ENCODE measurements at regions not wholly inside any gene's neighbourhood (a gene's known extent, or its start where the extent isn't known, plus 50 kb on each side); places are given as distances from the start of the nearest gene placed in this dataset.
"Not testable (repeated sequence)": the region's sequence is repeated elsewhere in the genome, so short reads cannot be mapped to it uniquely, and the experiment has no call there.

DNA sequence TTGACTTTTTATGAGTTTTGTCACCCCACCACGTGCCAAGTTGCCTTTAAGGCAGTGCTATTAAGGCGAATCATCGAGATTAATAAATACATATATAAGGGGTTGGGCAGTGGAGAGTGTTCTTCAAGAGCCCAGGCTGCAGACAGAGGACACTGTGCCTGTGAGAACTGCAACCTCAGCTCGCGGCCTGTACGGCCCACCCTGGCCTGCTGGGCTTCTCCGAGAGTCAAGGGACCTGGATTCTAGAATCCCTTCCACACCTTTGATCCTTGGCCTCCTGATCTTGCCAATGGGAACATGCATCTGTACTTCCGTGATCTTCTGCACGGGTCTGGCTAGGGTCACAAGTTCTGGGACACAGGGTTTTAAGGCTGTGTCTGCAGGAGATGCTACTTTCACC is 54.5 kb downstream of the IRX5 start:
- DNase-seq = no peak

- no peak for DNase-seq
These were observed 55.0 kb downstream of the IRX5 start for GRCh38 chr16:54985668-54986067.

DNA sequence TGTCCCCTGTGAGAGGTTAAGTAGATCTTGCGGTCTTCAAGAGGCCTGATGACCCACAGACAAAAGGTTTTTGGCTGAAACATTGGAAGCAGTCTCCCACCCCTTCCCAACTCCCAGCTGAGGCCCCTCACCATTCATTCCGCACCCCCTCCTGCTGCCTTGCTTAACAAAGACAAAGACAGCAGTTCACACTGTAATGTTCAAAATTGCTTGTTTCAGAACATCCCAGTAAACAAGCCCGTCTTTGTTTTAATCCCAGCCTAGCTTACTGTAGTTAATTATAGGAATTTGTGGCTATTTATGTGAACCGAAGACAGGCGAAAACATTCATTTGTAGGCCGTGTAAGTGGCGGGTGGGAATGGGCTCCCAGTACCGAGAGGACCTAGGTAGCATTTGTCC is 55.7 kb downstream of the IRX5 start:
- DNase-seq = no peak

GRCh38 chr16:54987081-54987480 is 56.4 kb downstream of the IRX5 start:
- DNase-seq = no peak

GRCh38 chr16:54991525-54991924 is 60.9 kb downstream of the IRX5 start:
- DNase-seq = no peak

GRCh38 chr16:54991946-54992345 is 61.3 kb downstream of the IRX5 start:
- not testable (repeated sequence) for DNase-seq

- no peak for DNase-seq
These were observed 62.6 kb downstream of the IRX5 start for GRCh38 chr16:54993106-54993895.

DNA sequence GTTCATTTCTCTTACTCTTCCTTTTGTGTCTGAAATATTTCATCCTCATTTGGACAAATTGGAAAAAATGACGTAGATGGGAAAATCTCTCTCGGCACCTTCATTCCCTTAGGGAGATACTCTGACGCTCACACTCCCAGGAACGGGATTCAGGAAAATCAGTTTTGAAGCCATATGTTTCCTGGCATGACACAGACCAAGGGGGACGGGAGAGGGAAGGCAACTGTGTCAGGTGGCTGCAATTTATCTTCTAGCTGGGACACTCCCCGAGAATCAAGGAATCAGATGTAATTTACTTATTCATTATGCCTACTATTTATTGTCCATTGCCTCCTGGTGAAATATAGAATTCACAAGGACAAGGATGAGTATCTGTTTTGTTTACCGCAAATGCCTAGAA is 65.5 kb downstream of the IRX5 start:
- no peak for DNase-seq

GRCh38 chr16:54998834-54999233 is 68.2 kb downstream of the IRX5 start:
- no peak for DNase-seq

- no peak for DNase-seq
These were observed 68.8 kb downstream of the IRX5 start for GRCh38 chr16:54999481-54999880.

GRCh38 chr16:55000595-55000994 is 69.9 kb downstream of the IRX5 start:
- no peak for DNase-seq

DNA sequence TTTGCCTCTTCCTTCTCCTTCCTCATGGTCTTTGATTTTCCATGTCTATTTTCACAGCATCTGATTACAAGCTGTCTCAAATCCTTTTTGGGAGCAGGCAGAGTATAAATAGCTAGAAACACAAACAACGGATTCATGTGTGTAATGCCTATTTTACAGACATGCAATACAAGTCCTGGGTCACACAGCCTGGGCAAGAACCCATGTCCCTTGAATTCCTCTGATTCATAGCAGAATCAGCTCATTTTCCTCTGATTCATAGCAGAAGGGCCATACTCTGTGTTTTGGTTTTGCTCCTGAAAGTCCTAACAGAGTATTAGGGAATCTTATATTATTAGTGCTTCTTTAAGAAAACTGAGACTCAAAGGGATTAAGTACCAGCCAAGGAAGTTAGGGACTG is 71.3 kb downstream of the IRX5 start:
- DNase-seq = no peak

- no peak for DNase-seq
These were observed 71.8 kb downstream of the IRX5 start for GRCh38 chr16:55002419-55002818.

GRCh38 chr16:55003306-55003705 is 72.6 kb downstream of the IRX5 start:
- DNase-seq = no peak

DNA sequence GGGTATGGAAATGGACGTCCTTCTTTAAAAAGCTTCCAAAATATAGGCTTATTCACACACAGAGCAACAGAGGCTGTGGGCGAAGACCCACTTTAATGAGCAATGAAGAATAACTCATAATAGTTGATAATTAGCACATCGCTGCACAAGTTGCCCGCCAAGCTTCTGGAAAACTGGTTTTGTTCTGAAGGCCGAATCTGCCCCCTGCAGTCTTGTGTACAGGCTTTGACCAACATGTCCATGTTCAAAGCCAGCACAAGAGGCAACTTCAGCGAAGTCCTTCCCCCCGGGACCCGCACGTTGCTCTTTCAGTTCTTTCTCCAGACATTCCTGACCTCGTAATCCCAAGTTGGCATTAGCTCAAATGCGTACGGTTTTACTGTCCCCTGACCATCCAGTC is 73.3 kb downstream of the IRX5 start:
- no peak for DNase-seq

- no peak for DNase-seq
These were observed 76.8 kb downstream of the IRX5 start for GRCh38 chr16:55007504-55007903.

DNA sequence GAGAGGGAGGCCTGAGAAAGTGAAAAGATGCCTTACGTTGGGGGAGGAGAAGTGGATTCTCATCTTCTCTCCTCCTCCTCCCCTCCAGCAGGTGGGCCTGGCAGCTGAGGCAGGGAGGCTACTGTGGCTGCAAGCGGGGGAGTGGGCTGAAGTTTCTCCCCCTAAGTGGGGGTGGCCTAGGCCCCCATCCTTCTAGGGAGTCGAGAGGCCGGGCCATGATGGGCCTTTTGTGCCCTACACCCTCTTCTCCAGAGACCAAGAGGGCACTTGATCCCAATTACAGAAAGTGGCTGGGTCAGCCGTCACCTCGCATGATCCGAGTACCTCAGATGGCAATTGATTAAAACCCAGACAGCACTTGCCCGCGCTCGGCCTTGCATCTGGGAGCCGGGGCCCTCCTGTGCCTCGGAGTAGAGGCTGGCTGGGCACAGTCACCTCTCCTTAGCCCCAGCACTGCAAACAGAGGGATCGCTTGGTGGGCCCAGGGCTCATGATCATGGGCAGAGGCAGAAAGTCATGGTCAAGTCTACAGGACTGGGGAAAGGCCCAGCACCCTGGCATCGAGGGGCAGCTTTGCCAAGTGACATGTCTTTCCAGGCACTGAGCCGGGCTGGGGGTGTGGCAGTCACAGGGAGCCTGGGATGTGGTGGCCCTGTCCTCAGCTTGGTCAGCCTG is 78.3 kb downstream of the IRX5 start:
- DNase-seq = no peak

DNA sequence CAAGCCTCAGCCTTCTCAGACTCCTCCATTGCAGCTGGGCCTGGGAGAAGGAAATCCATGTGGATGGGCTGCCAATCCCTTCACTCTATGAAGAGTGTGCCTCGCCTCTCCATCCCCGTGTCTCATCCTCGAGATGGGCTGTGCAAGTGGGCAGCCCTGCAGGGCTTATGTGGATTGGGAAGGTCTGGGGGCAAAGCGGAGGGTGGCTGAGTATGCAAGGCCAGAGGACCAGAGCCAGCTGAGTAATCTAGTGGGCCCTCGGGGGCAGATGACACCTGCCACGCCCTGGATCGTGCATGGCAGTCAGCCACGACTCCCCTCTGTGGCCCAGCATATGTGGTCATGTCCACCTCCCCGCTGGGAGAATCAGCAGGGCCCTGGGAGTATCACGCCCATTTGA is 78.9 kb downstream of the IRX5 start:
- no peak for DNase-seq

DNA sequence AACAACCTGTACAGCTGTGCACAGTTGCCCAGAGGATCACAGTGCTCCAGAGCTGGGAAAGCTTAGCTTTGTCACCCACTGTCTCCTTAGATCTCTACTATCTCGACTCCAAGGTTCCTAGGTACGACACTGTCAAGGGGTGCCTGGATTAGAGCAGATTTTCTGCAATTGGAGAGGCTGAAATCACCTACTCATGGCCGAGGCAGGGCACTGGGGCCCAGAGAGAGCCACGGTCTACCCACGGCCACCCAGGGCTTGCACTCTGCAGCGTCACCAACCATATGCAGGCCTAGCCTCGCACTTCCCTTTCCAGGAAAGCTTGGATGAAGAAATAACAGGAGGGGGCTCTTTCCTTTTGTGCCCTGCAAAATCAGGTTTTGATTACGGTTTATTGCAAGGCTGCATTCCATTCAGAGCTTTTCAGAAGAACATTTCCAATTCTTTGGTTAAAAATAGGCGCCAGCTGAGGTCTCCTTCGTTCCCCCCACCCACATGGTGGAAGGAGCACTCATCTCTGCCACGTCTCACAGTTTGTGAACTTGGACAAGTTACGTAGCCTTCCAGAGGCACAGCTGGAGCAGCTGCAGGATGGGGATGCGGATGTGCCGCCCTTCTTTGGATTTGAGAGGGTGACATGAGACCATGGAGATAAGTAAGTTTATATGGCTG is 80.0 kb downstream of the IRX5 start:
- no peak for DNase-seq

- DNase-seq = no peak
These were observed 81.7 kb downstream of the IRX5 start for GRCh38 chr16:55012362-55012761.

DNA sequence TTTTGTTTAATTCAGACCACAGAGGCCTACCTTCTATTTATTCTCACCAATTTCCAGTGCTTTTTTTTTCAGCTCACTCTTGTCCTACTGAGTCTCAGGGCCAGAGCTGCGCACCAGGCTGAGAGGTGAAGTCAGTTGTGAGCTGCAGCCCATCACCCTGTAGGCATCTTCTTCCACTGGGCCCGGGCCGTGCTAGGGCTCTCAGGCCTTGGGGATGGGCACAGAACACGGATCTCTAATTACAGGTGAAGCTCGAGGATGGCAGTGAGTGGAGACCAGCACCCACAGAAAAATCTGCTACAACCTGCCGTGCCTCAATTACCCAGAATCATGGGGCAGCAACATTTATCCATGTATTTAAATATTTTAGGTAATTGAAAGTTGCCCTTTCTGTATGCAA is 82.1 kb downstream of the IRX5 start:
- no peak for DNase-seq

DNA sequence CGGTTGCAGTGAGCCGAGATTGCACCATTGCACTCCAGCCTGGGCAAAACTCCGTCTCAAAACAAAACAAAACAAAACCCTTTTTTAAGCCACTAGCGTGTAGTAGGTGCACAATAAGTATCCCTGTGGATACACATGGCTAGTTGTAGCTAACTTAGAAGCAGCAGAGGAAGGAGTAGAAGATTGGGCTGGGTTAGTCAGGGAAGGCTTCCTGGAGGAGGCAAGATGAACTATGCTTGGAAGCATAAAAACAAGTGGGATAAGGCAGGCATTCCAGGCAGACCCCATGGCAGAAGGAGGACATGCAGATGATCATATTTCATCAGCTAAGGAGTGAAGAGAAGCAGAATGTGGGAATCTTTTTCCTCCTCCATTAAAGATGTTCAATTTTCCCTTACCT is 83.4 kb downstream of the IRX5 start:
- no peak for DNase-seq

GRCh38 chr16:55015181-55015913 is 84.7 kb downstream of the IRX5 start:
- no peak for DNase-seq

All from suppressor macrophage treated with lipopolysaccharide for 1 hour (primary cell).